ENCODE measurements at regions not wholly inside any gene's neighbourhood (a gene's known extent, or its start where the extent isn't known, plus 50 kb on each side); places are given as distances from the start of the nearest gene placed in this dataset.
A peak's percentile ranks its signal among the peaks of the same experiment; 100 is the strongest.

DNA sequence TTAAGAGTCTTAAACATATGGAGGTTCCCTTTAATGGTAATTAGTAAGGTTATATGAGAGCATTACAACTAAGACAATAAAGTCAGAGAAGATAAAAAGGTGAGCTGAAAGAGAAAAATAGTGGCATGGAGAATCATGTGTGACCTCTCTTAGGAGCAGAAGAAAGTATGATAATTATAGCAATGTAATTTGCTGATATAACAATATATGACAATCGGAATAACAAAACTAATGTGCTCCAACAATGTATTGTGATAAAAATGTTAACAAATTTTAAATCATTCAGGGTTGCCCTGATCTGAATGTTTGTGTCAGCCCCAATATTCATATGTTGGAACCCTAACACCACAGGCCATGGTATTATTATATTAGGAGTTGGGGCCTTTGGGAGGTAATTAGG is 269.6 kb upstream of the PPFIA2 start:
- H3K79me2 ChIP-seq (ENCODE audit: low read length) = no peaks in the 10 kb centered on the region

DNA sequence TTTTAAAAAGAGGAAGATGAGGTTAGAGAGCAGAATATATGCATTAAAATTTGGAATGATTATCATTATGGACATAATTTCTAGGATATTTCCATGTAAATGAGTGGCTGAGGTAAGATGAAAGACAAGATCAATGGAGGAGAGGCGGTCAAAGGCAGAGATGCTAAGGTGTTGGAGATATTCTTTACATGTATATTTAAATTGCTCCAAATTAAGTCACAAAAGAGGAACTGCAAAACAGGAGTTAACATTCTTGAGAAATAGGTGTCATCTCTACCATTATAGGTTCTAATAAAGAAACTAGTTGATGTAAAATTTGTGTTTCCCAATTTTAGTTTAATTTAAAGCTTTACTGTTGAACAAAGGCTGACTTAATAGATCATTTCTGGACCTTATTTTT is 268.5 kb upstream of the PPFIA2 start:
- no peak overlapping the region for H2AFZ ChIP-seq (ENCODE audit: low read depth, low read length)
- no peaks in the 10 kb centered on the region for H4K20me1 ChIP-seq (ENCODE audit: insufficient read depth, low read length)
- no peak overlapping the region for H3K27ac ChIP-seq (ENCODE audit: low read length)
- peak overlapping the region; percentile 23 for H3K4me2 ChIP-seq (ENCODE audit: low read length)
- no peak overlapping the region for H3K4me3 ChIP-seq (ENCODE audit: low read length)
- peaks cover 12% of the 10 kb centered on the region for H3K4me1 ChIP-seq (ENCODE audit: low read length)
- H3K79me2 ChIP-seq (ENCODE audit: low read length) = no peaks in the 10 kb centered on the region
- no peaks in the 10 kb centered on the region for H3K36me3 ChIP-seq (replicated peaks; ENCODE audit: low read depth, low read length)
- H3K9ac ChIP-seq (ENCODE audit: low read length) = no peak overlapping the region
- no peaks in the 10 kb centered on the region for H3K9me3 ChIP-seq (ENCODE audit: insufficient read depth, low read length)
- TF ChIP-seq, protein P1, sequence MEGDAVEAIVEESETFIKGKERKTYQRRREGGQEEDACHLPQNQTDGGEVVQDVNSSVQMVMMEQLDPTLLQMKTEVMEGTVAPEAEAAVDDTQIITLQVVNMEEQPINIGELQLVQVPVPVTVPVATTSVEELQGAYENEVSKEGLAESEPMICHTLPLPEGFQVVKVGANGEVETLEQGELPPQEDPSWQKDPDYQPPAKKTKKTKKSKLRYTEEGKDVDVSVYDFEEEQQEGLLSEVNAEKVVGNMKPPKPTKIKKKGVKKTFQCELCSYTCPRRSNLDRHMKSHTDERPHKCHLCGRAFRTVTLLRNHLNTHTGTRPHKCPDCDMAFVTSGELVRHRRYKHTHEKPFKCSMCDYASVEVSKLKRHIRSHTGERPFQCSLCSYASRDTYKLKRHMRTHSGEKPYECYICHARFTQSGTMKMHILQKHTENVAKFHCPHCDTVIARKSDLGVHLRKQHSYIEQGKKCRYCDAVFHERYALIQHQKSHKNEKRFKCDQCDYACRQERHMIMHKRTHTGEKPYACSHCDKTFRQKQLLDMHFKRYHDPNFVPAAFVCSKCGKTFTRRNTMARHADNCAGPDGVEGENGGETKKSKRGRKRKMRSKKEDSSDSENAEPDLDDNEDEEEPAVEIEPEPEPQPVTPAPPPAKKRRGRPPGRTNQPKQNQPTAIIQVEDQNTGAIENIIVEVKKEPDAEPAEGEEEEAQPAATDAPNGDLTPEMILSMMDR (IDR thresholded peaks at IDR 0.05; ENCODE audit: low read depth, low read length) = no peak
- no peak for TF ChIP-seq EZH2phosphoT487 (IDR thresholded peaks at IDR 0.05; ENCODE audit: low read depth)
- H3K27me3 ChIP-seq (ENCODE audit: low read depth, low read length) = no peaks in the 10 kb centered on the region

More for the DNA sequence above, 269.6 kb upstream of the PPFIA2 start:
- no peak overlapping the region for H3K4me2 ChIP-seq (ENCODE audit: low read length)
- no peaks in the 10 kb centered on the region for H3K27me3 ChIP-seq (ENCODE audit: low read depth, low read length)
- H3K36me3 ChIP-seq (replicated peaks; ENCODE audit: low read depth, low read length) = no peaks in the 10 kb centered on the region
- no peaks in the 10 kb centered on the region for H4K20me1 ChIP-seq (ENCODE audit: insufficient read depth, low read length)
- no peaks in the 10 kb centered on the region for H3K9me3 ChIP-seq (ENCODE audit: insufficient read depth, low read length)
- H2AFZ ChIP-seq (ENCODE audit: low read depth, low read length) = no peak overlapping the region
- H3K27ac ChIP-seq (ENCODE audit: low read length) = no peak overlapping the region
- H3K4me3 ChIP-seq (ENCODE audit: low read length) = no peak overlapping the region
- H3K9ac ChIP-seq (ENCODE audit: low read length) = no peak overlapping the region
- TF ChIP-seq, protein P1 (IDR thresholded peaks at IDR 0.05; ENCODE audit: low read depth, low read length) = no peak
- no peak for TF ChIP-seq EZH2phosphoT487 (IDR thresholded peaks at IDR 0.05; ENCODE audit: low read depth)
- peaks cover 12% of the 10 kb centered on the region for H3K4me1 ChIP-seq (ENCODE audit: low read length)

DNA sequence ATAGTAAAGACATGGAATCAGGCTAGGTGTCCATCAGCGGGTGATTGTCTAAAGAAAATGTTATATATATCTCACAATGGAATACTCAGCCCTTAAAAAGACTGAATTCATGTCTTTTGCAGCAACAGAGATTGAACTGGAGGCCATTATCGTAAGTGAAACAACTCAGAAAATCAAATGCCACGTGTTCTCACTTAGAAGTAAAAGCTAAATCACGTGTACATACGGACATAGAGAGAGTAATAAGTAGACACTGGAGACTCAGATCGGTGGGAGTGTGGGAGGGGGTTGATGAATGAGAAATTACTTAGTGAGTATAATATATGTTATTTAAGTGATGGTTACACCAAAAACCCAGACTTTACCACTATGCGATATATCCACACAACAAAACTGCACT is 266.3 kb upstream of the PPFIA2 start:
- H4K20me1 ChIP-seq (ENCODE audit: insufficient read depth, low read length) = no peaks in the 10 kb centered on the region
- no peak overlapping the region for H2AFZ ChIP-seq (ENCODE audit: low read depth, low read length)
- H3K36me3 ChIP-seq (replicated peaks; ENCODE audit: low read depth, low read length) = no peaks in the 10 kb centered on the region
- no peak overlapping the region for H3K27ac ChIP-seq (ENCODE audit: low read length)
- no peak overlapping the region for H3K4me3 ChIP-seq (ENCODE audit: low read length)
- H3K27me3 ChIP-seq (ENCODE audit: low read depth, low read length) = no peaks in the 10 kb centered on the region
- H3K4me1 ChIP-seq (ENCODE audit: low read length) = peaks cover 12% of the 10 kb centered on the region
- H3K9ac ChIP-seq (ENCODE audit: low read length) = no peak overlapping the region
- no peaks in the 10 kb centered on the region for H3K79me2 ChIP-seq (ENCODE audit: low read length)
- H3K9me3 ChIP-seq (ENCODE audit: insufficient read depth, low read length) = no peaks in the 10 kb centered on the region
- TF ChIP-seq EZH2phosphoT487 (IDR thresholded peaks at IDR 0.05; ENCODE audit: low read depth) = no peak
- TF ChIP-seq, protein P1 (IDR thresholded peaks at IDR 0.05; ENCODE audit: low read depth, low read length) = no peak
- H3K4me2 ChIP-seq (ENCODE audit: low read length) = no peak overlapping the region

DNA sequence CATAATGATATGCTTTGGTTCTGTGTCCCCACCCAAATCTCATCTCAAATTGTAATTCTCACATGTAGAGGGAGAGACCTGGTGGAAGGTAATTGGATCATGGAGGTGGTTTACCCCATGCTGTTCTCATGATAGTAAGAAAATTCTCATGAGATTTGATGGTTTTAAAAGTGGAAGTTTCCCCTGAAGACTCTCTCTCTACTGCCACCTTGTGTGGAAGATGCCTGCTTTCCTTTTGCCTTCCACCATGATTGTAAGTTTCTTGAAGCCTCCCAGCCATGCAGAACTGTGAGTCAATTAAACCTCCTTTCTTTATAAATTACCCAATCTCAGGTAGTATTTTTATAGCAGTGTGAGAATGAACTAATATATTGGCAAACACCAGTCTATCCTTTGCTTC is 260.4 kb upstream of the PPFIA2 start:
- Histone ChIP-seq H3K4me2 (ENCODE audit: low read length) (no peak overlapping the region), H3K4me1 (ENCODE audit: low read length) (no peaks in the 10 kb centered on the region), H3K27ac (ENCODE audit: low read length) (no peak overlapping the region), H2AFZ (ENCODE audit: low read depth, low read length) (no peak overlapping the region), H3K9ac (ENCODE audit: low read length) (no peak overlapping the region), H4K20me1 (ENCODE audit: insufficient read depth, low read length) (no peaks in the 10 kb centered on the region), H3K79me2 (ENCODE audit: low read length) (no peaks in the 10 kb centered on the region), H3K9me3 (ENCODE audit: insufficient read depth, low read length) (0 out of 2 replicates have a peak, but pooled peaks cover 3% of the 10 kb centered on the region), H3K4me3 (ENCODE audit: low read length) (no peak overlapping the region), H3K27me3 (ENCODE audit: low read depth, low read length) (no peaks in the 10 kb centered on the region), H3K36me3 (replicated peaks; ENCODE audit: low read depth, low read length) (no peaks in the 10 kb centered on the region)
- TF ChIP-seq, protein P1 (IDR thresholded peaks at IDR 0.05; ENCODE audit: low read depth, low read length) = peak; percentile 17
- no peak for TF ChIP-seq EZH2phosphoT487 (IDR thresholded peaks at IDR 0.05; ENCODE audit: low read depth)
